ENCODE measurements at regions not wholly inside any gene's neighbourhood (a gene's known extent, or its start where the extent isn't known, plus 50 kb on each side); places are given as distances from the start of the nearest gene placed in this dataset.

GRCh38 chr12:13436182-13436581, 239.7 kb downstream of the EMP1 start:
- TF ChIP-seq CTCF (IDR thresholded peaks at IDR 0.05; ENCODE audit: low read depth, low read length, missing input control) (no peak), REST (IDR thresholded peaks at IDR 0.05) (no peak), HNF4G (IDR thresholded peaks at IDR 0.05) (no peak), RXRA (IDR thresholded peaks at IDR 0.05) (no peak)

Data from liver (tissue), 3 donors.